ENCODE measurements at regions not wholly inside any gene's neighbourhood (a gene's known extent, or its start where the extent isn't known, plus 50 kb on each side); places are given as distances from the start of the nearest gene placed in this dataset. TPM values are rescaled to one million over a fixed set of nuclear protein-coding genes. Genes with fewer than 3 reads are reported as not detected.
"Not testable (repeated sequence)": the region's sequence is repeated elsewhere in the genome, so short reads cannot be mapped to it uniquely, and the experiment has no call there.

DNA sequence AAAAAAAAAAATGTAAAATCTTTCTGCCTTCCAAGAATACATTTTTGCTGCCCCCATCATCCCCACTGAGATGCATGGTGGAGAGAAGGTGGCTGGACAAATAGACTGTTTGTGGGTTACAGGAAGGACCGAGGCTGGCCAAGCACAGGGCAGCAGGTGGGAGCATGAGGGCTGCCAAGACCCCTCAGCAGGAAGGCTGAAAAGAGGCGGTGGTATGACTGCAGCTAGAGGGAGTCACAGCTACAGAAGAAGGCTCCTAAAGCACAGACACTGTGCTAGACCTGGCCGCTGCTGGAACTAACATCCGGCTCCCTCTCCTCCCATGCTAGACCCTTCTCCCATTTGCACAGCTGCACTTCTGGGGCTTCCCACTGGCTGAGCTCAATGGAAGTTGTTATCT, 289.6 kb downstream of the TCERG1L start:
- peak; percentile 43 for DNase-seq (ENCODE audit: low spot score)

DNA sequence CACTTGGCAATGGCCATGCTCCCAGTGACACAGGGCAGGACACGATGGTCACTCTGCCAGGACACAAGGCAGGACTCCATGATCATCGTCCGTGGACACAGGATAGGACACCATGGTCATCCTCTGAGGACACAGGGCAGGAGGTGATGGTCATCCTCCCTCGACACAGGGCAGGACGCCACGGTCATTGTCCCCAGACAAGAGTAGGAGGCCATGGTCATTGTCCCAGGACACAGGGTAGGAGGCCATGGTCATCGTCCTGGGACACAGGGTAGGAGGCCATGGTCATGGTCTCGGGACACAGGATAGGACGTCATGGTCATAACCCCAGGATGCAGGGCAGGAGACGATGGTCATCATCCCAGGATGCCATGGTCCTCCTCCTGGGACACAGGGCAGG, 289.2 kb downstream of the TCERG1L start:
- DNase-seq (ENCODE audit: low spot score): peak; percentile 80

DNA sequence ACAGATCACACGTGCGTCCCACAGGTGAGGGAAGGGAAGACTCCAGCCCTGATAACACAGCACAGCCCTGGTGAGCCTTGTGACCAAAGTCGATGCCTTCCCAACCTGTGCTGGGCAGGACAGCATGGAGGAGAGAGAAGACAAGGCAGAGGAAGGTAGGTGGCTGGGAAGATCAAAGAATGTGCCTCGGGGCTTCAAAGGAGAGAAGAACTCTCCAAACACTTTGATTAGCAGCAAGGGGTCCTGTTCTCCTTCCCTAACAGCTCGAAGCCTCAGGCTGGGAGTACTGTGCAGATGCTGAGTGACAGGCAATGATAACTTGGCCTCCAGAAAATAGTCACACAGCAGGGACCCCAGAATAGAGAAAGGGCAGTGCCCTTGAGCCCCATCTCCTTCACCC, 288.5 kb downstream of the TCERG1L start:
- DNase-seq (ENCODE audit: low spot score): peak; percentile 45

GRCh38 chr10:131024259-131025131, 287.0 kb downstream of the TCERG1L start:
- DNase-seq (ENCODE audit: low spot score): peak; percentile 87

DNA sequence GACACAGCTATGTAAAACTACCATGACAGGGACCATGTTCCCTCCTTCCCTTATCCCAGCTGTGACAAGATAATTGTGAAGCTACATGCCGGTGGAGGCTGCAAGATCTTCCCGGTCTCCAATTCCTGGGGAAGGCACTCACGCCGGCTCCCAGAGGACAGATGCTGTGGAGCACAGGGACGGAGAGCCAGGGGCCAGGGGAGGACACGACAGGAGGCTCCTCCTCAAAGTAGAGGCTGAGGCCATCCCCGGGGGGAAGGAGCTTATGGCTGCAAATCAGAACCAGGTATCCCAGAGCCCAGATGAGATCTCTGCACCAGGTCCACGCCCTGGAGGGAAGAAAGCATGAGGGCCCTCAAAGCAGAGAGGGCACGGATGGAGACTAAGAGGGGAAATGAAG, 286.2 kb downstream of the TCERG1L start:
- peak; percentile 62 for DNase-seq (ENCODE audit: low spot score)

GRCh38 chr10:131027256-131027655, 284.3 kb downstream of the TCERG1L start:
- peak; percentile 72 for DNase-seq (ENCODE audit: low spot score)

- peak; percentile 64 for DNase-seq (ENCODE audit: low spot score)
Measured at GRCh38 chr10:131031346-131031745, 280.2 kb downstream of the TCERG1L start.

GRCh38 chr10:131032329-131033165, 279.0 kb downstream of the TCERG1L start:
- DNase-seq (ENCODE audit: low spot score): peak; percentile 72

DNA sequence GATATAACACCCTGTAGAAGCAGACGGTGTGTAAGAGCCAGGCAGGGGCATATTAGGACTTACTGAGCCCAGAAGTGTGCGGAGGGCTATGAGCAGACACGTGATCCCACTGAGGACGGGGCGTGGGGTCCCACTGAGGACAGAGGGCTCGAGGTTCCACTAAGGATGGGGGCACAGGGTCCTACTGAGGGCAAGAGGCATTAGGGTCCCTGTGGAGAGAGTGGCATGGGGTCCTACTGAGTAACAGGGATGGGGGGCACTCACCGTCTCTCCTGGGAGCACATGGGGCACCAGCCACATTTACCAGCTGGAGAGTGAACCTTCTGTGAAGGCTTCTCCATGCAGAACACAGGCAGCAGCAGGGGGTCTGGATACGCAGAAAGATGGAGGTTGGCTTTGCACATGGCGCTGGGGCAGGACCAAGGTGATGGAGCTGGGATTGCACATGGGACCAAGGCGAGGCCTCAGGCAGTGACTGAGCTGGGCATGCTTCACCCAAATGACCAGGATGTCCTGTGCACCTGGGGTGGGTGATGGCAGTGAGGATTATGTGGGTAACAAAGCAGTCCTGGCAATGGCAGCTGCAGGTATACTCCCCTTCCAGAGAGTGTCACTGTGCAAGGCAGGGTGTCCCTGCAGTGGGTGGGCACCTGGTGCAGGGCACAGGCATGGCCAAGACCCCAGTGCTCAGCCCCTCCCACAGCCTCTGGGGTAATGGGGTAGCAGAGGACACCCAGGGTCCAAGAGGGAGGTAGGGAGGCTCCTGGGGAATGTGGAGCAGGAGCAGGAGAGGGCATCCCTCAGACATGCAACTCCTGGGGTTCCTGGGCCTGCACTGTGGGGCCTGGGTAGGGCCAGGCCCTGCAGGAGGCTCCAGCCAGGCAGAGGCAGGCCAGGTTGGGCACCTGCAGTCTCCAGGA, 278.1 kb downstream of the TCERG1L start:
- peak; percentile 88 for DNase-seq (ENCODE audit: low spot score)

DNA sequence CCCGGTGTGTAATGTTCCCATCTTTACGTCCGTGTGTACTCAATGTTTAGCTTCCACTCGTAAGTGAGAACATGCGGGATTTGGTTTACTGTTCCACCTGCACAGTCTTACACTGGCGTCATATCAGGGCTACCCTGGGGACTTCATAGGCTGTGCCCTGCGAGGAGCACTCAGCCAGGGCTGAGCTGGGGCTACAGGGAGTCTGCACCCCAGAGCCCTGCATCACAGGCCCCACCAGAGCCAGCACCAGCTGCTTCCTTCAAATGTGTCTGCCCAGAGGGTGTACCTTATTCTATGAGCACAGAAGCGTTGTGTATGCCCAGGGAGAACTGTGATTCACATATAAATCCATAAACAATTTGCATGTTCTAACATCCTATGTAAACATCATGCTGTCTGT, 277.1 kb downstream of the TCERG1L start:
- DNase-seq (ENCODE audit: low spot score): peak; percentile 51

DNA sequence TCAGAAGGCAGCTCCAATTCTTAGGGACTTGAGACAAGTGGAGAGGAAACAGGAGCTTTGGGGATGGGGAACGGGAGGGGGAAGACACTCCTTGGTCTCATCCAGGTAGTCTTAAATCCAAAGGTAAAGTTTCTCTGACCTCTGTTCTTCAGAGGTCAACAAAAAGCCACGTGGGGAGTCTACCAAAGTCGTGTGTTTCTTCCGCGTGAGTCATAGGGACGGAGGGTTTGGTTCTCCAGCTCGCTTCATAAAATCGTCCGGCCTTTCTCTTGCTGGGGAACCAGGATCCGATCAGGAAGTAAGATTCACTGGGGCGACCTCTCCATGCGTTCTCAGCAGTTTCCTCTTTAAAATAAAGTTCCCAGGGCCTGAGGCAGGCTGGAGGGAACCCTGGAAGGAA, 275.7 kb downstream of the TCERG1L start:
- no peak for DNase-seq (ENCODE audit: low spot score)

DNA sequence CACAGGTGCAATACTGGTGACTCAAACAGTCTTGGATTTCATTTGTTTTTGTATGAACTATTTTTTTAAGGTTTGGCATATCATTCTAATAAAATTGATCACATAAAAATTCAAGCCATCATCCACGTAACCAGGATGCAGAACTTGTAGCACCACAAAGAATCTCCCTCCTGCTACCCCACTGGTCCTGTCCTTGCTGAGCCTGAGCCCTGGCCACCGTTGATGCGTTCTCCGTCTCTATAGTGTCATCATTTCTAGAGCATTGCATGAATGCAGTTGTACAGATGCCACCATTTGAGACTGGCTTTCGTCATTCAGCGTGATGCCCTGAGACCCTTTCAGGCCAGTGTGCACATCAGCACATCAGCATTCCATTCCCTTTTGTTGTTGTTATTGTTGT, 273.5 kb downstream of the TCERG1L start:
- DNase-seq (ENCODE audit: low spot score): no peak

GRCh38 chr10:131041031-131041430, 270.5 kb downstream of the TCERG1L start:
- DNase-seq (ENCODE audit: low spot score): no peak

- DNase-seq (ENCODE audit: low spot score): no peak
Measured at GRCh38 chr10:131041441-131041840, 270.1 kb downstream of the TCERG1L start.

DNA sequence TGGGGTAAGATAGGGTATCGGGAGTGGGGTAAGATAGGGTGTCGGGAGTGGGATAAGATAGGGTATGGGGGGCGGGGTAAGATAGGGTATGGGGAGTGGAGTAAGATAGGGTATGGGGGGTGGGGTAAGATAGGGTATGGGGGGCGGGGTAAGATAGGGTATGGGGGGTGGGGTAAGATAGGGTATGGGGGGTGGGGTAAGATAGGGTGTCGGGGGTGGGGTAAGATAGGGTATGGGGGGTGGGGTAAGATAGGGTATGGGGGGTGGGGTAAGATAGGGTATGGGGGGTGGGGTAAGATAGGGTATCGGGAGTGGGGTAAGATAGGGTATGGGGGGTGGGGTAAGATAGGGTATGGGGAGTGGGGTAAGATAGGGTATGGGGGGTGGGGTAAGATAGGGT, 269.5 kb downstream of the TCERG1L start:
- not testable (repeated sequence) for DNase-seq (ENCODE audit: low spot score)

Small RNAs in the stretch of these regions (microRNA-seq; reads per million reads assigned to microRNA genes)
- gene MIR378C (ENCODE audit: borderline number of aligned reads): not detected

Data from mesenteric fat pad (tissue), 1 donor.